Heart left ventricle (tissue), 13 donors: ENCODE measurements at regions not wholly inside any gene's neighbourhood (a gene's known extent, or its start where the extent isn't known, plus 50 kb on each side); places are given as distances from the start of the nearest gene placed in this dataset.

Experiments used
- POLR2A ChIP-seq, 2 donors: fragments of 450-650 bp; IDR thresholded peaks; one replicate each; pipeline ENCODE4 v1.6.1; 2017; ENCODE audit warnings: antibody characterized with exemption in 2 of 2, mild to moderate bottlenecking in 2 of 2, moderate library complexity in 2 of 2
- TF ChIP-seq, protein P1 (sequence below), 12 donors: fragments of 200-600 bp; sonication (generic) in 4 of 12; IDR thresholded peaks; one replicate each; pipeline versions ENCODE4 v1.5.0 to v1.8.0; 2018 to 2022; ENCODE audit warnings: antibody characterized with exemption in 12 of 12, mild to moderate bottlenecking in 5 of 12
- donor health status: ischemic (EF 13 %, LVEDD 7.1; RV severe dilation, severe dysfunction).
- donor health status: DM: no; HTN: yes; CAD: no.
- donor health status: DM: no; HTN: no; CAD: no.
- donor health status: ischemic (EF 25% LVEDD 6.9; RV normal size, moderate dysfunction).
- donor health status: ischemic (EF 25% LVEDD 5.7; RV mildly dilated, moderate dysfunction).
- donor health status: ischemic (EF 35%, LVEDD 5.7; RV mildly dilated, moderate dysfunction).
- donor health status: nonischemic (EF 11% LVEDD 7.7; RV severe dilation, severe dysfunction).
- donor health status: DM: yes; HTN: yes; CAD: no.
- donor health status: PGD.
- donor health status: ischemic (EF 29% LVEDD 5.4; RV normal size, mild dysfunction).
- donor health status: nonischemic (EF 23%, LVEDD 6.1; RV moderate dilation, normal function).

DNA sequence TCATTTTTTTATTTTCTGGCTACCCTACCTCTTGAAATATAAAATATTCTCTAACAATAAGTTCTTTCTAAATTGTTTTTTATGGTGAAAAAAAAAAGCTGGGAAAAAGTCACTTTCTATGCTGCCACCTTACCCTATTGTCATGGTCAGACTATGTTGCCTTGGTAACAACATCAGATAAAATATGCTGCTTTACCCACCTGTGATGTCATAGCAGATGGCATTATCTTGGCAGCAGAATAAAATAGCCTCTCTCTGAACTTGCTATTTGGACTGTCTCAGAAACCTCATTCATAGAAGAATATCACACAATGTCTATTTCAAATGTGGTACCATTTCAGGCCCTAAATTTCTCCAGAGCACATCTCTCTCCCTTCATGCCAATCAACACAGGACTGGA, 69.6 kb upstream of the SGIP1 start:
- TF ChIP-seq POLR2A (IDR thresholded peaks at IDR 0.05), result no peak
- TF ChIP-seq, protein P1, sequence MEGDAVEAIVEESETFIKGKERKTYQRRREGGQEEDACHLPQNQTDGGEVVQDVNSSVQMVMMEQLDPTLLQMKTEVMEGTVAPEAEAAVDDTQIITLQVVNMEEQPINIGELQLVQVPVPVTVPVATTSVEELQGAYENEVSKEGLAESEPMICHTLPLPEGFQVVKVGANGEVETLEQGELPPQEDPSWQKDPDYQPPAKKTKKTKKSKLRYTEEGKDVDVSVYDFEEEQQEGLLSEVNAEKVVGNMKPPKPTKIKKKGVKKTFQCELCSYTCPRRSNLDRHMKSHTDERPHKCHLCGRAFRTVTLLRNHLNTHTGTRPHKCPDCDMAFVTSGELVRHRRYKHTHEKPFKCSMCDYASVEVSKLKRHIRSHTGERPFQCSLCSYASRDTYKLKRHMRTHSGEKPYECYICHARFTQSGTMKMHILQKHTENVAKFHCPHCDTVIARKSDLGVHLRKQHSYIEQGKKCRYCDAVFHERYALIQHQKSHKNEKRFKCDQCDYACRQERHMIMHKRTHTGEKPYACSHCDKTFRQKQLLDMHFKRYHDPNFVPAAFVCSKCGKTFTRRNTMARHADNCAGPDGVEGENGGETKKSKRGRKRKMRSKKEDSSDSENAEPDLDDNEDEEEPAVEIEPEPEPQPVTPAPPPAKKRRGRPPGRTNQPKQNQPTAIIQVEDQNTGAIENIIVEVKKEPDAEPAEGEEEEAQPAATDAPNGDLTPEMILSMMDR (IDR thresholded peaks at IDR 0.05), result no peak
